Neural cell (in vitro differentiated cells): ENCODE measurements at regions not wholly inside any gene's neighbourhood (a gene's known extent, or its start where the extent isn't known, plus 50 kb on each side); places are given as distances from the start of the nearest gene placed in this dataset.

Experiments
- H2AFZ ChIP-seq: fragments of 200-600, 300-800 bp; sonication (generic), shearing (Covaris generic); 2 replicates; pipeline ENCODE4 v1.6.0; 2014; ENCODE audit warnings: low read depth, mild to moderate bottlenecking, antibody characterized with exemption, low read length, moderate library complexity
- H3F3A ChIP-seq: fragments of 200-600 bp; shearing (Covaris generic); 2 replicates; pipeline ENCODE4 v1.6.1; 2016; ENCODE audit warnings: mild to moderate bottlenecking, moderate library complexity, mixed read lengths, antibody characterized with exemption, low read length; ENCODE audit not compliant: insufficient read depth, poor library complexity, severe bottlenecking
- H3K27ac ChIP-seq: fragments of 200-600, 300-800 bp; sonication (generic), shearing (Covaris generic); 2 replicates; pipeline ENCODE4 v1.5.1; 2014; ENCODE audit warnings: mild to moderate bottlenecking, low read length, moderate library complexity
- H3K27me3 ChIP-seq: fragments of 300-800, 200-600 bp; sonication (generic), shearing (Covaris generic); 2 replicates; pipeline ENCODE4 v1.6.0; 2014; ENCODE audit warnings: mild to moderate bottlenecking, low read depth, low read length, moderate library complexity; ENCODE audit not compliant: insufficient read depth
- H3K36me3 ChIP-seq: fragments of 300-800, 200-600 bp; sonication (generic), shearing (Covaris generic); 2 replicates; pipeline ENCODE4 v1.5.1; 2014; ENCODE audit warnings: mild to moderate bottlenecking, antibody characterized with exemption, low read length, moderate library complexity; ENCODE audit not compliant: insufficient read depth
- H3K4me2 ChIP-seq: fragments of 300-800, 200-600 bp; sonication (generic), shearing (Covaris generic); 2 replicates; pipeline ENCODE4 v1.6.0; 2014; ENCODE audit warnings: mild to moderate bottlenecking, low read length
- H3K4me3 ChIP-seq: fragments of 300-800, 200-600 bp; sonication (generic), shearing (Covaris generic); 2 replicates; pipeline ENCODE4 v1.5.1; 2014; ENCODE audit warnings: mild to moderate bottlenecking, low read length, moderate library complexity
- H3K79me2 ChIP-seq: fragments of 200-600 bp; shearing (Covaris generic); replicated peaks from 2 replicates; pipeline ENCODE4 v1.6.0; 2014; ENCODE audit warnings: mild to moderate bottlenecking, low read length, moderate library complexity; ENCODE audit not compliant: insufficient read depth
- H3K9ac ChIP-seq: fragments of 300-800, 200-600 bp; sonication (generic), shearing (Covaris generic); 2 replicates; pipeline ENCODE4 v1.6.1; 2016; ENCODE audit warnings: mild to moderate bottlenecking, low read length, mixed read lengths
- H3K9me2 ChIP-seq: fragments of 200-600 bp; shearing (Covaris generic); 2 replicates; pipeline ENCODE4 v1.6.1; 2016; ENCODE audit warnings: mild to moderate bottlenecking, low read length, mixed read lengths; ENCODE audit not compliant: insufficient read depth
- H3K9me3 ChIP-seq: fragments of 200-600, 300-800 bp; sonication (generic), shearing (Covaris generic); 2 replicates; pipeline ENCODE4 v1.6.1; 2016; ENCODE audit warnings: mild to moderate bottlenecking, mixed run types, low read length, moderate library complexity, mixed read lengths
- H4K20me1 ChIP-seq: fragments of 200-600 bp; shearing (Covaris generic); 2 replicates; pipeline ENCODE4 v1.6.1; 2016; ENCODE audit warnings: mild to moderate bottlenecking, mixed run types; ENCODE audit not compliant: insufficient read depth
- EP300 ChIP-seq: fragments of 450-650 bp; conservative IDR thresholded peaks from 2 replicates; pipeline ENCODE4 v1.6.1; 2014; ENCODE audit warnings: antibody characterized with exemption, mild to moderate bottlenecking, moderate library complexity; ENCODE audit not compliant: poor library complexity, severe bottlenecking
- EZH2 ChIP-seq: fragments of 200-600, 300-800 bp; shearing (Covaris generic), sonication (generic); IDR thresholded peaks from 2 replicates; pipeline ENCODE4 v1.6.1; 2014; ENCODE audit warnings: antibody characterized with exemption, low read length, borderline replicate concordance, mild to moderate bottlenecking; ENCODE audit not compliant: insufficient read depth, poor library complexity, severe bottlenecking
- MXI1 ChIP-seq: fragments of 450-650 bp; conservative IDR thresholded peaks from 2 replicates; pipeline ENCODE4 v1.6.1; 2014; ENCODE audit warnings: antibody characterized with exemption, mild to moderate bottlenecking; ENCODE audit not compliant: poor library complexity, severe bottlenecking
- POLR2AphosphoS5 ChIP-seq: IDR thresholded peaks from 2 replicates; pipeline ENCODE4 v1.6.1; 2012
- RAD21 ChIP-seq: fragments of 450-650 bp; conservative IDR thresholded peaks from 2 replicates; pipeline ENCODE4 v1.6.1; 2014; ENCODE audit warnings: antibody characterized with exemption, mild to moderate bottlenecking, moderate library complexity
- SMC3 ChIP-seq: fragments of 450-650 bp; conservative IDR thresholded peaks from 2 replicates; pipeline ENCODE4 v1.6.1; 2014; ENCODE audit warnings: antibody characterized with exemption, mild to moderate bottlenecking, moderate library complexity; ENCODE audit not compliant: poor library complexity
- TAF1 ChIP-seq: IDR thresholded peaks from 2 replicates; pipeline ENCODE4 v1.6.1; 2012; ENCODE audit warnings: low read depth
- TF ChIP-seq, protein P1 (sequence below): IDR thresholded peaks from 2 replicates; pipeline ENCODE4 v1.6.1; 2012; ENCODE audit warnings: borderline replicate concordance
- TF ChIP-seq, protein P2 (sequence below): fragments of 450-650 bp; IDR thresholded peaks from 2 replicates; pipeline ENCODE4 v1.5.1; 2014; ENCODE audit warnings: antibody characterized with exemption, mild to moderate bottlenecking, moderate library complexity; ENCODE audit not compliant: poor library complexity, severe bottlenecking

DNA sequence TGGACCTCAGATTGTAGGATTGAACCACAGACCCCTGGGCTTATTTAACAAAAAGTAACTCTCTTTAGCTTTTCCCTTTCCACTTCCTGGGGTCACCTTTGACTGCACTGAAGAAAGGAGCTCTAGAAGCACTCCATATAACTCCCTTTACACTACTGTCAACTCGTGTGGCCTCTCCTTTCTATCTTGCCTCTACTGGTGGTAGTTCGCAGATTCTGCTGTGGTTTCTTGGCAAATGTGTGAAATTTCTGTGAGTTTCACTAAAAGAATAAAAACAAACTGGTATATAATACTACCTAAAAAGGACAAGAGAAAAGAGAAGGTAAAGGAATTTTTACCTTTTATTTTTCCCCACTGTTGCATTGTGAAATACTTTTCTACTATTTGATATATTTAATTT is 1298.1 kb downstream of the PCDH9 start:
- H3K9me3 ChIP-seq, result no peaks in the 10 kb centered on the region
- H3K4me2 ChIP-seq, result no peak overlapping the region
- H3K27me3 ChIP-seq, result no peaks in the 10 kb centered on the region
- H3K27ac ChIP-seq, result no peak overlapping the region
- H3K9ac ChIP-seq, result no peak overlapping the region
- TF ChIP-seq POLR2AphosphoS5 (no peak), EP300 (no peak), RAD21 (no peak), SMC3 (no peak), MXI1 (no peak), TAF1 (no peak)
- TF ChIP-seq, protein P1, sequence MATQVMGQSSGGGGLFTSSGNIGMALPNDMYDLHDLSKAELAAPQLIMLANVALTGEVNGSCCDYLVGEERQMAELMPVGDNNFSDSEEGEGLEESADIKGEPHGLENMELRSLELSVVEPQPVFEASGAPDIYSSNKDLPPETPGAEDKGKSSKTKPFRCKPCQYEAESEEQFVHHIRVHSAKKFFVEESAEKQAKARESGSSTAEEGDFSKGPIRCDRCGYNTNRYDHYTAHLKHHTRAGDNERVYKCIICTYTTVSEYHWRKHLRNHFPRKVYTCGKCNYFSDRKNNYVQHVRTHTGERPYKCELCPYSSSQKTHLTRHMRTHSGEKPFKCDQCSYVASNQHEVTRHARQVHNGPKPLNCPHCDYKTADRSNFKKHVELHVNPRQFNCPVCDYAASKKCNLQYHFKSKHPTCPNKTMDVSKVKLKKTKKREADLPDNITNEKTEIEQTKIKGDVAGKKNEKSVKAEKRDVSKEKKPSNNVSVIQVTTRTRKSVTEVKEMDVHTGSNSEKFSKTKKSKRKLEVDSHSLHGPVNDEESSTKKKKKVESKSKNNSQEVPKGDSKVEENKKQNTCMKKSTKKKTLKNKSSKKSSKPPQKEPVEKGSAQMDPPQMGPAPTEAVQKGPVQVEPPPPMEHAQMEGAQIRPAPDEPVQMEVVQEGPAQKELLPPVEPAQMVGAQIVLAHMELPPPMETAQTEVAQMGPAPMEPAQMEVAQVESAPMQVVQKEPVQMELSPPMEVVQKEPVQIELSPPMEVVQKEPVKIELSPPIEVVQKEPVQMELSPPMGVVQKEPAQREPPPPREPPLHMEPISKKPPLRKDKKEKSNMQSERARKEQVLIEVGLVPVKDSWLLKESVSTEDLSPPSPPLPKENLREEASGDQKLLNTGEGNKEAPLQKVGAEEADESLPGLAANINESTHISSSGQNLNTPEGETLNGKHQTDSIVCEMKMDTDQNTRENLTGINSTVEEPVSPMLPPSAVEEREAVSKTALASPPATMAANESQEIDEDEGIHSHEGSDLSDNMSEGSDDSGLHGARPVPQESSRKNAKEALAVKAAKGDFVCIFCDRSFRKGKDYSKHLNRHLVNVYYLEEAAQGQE, result no peak
- TF ChIP-seq, protein P2, sequence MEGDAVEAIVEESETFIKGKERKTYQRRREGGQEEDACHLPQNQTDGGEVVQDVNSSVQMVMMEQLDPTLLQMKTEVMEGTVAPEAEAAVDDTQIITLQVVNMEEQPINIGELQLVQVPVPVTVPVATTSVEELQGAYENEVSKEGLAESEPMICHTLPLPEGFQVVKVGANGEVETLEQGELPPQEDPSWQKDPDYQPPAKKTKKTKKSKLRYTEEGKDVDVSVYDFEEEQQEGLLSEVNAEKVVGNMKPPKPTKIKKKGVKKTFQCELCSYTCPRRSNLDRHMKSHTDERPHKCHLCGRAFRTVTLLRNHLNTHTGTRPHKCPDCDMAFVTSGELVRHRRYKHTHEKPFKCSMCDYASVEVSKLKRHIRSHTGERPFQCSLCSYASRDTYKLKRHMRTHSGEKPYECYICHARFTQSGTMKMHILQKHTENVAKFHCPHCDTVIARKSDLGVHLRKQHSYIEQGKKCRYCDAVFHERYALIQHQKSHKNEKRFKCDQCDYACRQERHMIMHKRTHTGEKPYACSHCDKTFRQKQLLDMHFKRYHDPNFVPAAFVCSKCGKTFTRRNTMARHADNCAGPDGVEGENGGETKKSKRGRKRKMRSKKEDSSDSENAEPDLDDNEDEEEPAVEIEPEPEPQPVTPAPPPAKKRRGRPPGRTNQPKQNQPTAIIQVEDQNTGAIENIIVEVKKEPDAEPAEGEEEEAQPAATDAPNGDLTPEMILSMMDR, result no peak
- no peaks in the 10 kb centered on the region for H4K20me1 ChIP-seq
- no peaks in the 10 kb centered on the region for H3K9me2 ChIP-seq
- peaks cover 4% of the 10 kb centered on the region for H3F3A ChIP-seq
- no peak overlapping the region for H2AFZ ChIP-seq
- no peaks in the 10 kb centered on the region for H3K79me2 ChIP-seq
- H3K4me3 ChIP-seq, result no peak overlapping the region
- no peaks in the 10 kb centered on the region for H3K36me3 ChIP-seq

DNA sequence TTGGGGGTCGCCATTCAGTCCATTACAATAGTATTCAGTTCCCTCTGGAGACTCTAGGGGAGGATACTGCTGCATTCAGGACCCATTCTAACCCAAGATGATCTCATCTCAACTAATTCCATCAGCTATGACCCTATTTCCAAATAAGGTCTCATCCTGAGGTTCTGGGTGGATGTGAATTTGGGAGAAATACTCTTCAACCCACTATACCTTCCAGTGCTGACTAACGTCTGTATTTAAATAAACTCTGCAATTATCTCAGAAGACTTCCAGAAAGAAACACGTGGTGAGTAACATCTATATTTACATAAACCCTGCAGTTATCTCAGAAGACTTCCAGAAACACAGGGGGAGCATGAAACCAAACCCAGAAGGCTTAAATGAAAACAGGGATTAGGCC is 1300.7 kb downstream of the PCDH9 start:
- Histone ChIP-seq H3K9me3 (no peaks in the 10 kb centered on the region), H4K20me1 (no peaks in the 10 kb centered on the region), H3K36me3 (no peaks in the 10 kb centered on the region), H3F3A (no peaks in the 10 kb centered on the region), H3K9ac (no peak overlapping the region), H3K27me3 (no peaks in the 10 kb centered on the region), H3K79me2 (no peaks in the 10 kb centered on the region), H2AFZ (no peak overlapping the region), H3K27ac (no peak overlapping the region), H3K4me3 (no peak overlapping the region), H3K4me2 (no peak overlapping the region), H3K9me2 (no peaks in the 10 kb centered on the region)
- TF ChIP-seq TAF1 (no peak), POLR2AphosphoS5 (no peak), RAD21 (no peak), EZH2 (no peak), MXI1 (no peak), SMC3 (no peak), EP300 (no peak)
- TF ChIP-seq, protein P2, result no peak
- TF ChIP-seq, protein P1, result no peak
